ENCODE measurements at regions not wholly inside any gene's neighbourhood (a gene's known extent, or its start where the extent isn't known, plus 50 kb on each side); places are given as distances from the start of the nearest gene placed in this dataset.

DNA sequence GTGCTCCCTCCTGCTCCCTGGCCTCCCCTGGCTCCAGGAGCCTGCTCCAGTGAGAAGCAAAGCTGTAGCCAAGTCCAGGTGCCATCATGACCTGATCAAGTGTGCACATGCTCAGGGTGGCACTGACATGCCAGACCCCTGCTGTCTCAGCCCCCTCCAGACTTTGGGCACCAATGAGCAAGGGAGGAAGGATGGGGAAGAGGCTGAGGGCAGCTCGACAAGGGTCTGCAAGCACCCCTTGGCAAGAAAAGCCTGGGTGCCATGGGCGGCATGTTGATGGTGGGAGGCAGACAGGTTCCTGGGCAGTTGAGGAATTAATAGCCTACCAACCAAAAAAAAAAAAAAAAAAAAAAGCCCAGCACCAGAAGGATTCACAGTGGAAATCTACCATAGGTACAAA is 942.6 kb upstream of the PRMT6 start:
- H3K9ac ChIP-seq (ENCODE audit: insufficient read depth, low read length, poor library complexity, severe bottlenecking): no peak overlapping the region
- H3K27ac Mint-ChIP-seq: no peak overlapping the region
- no peak overlapping the region for H3K27ac ChIP-seq (ENCODE audit: low read depth in 1 of 2, low read length in 2 of 2)
- no peaks in the 10 kb centered on the region for H3K4me1 Mint-ChIP-seq
- no peaks in the 10 kb centered on the region for H3K4me1 ChIP-seq (ENCODE audit: control insufficient read depth in 1 of 2, insufficient read depth in 2 of 2, low read length in 2 of 2)
- peaks cover 0 to 2% (median 0%) of the 10 kb centered on the region in 3 donors for H3K27me3 Mint-ChIP-seq (ENCODE audit: low read depth in 3 of 3)
- peaks cover 11 to 13% of the 10 kb centered on the region in 2 donors for H3K9me3 ChIP-seq (replicated peaks in 1 of 2; ENCODE audit: control insufficient read depth in 1 of 2, insufficient read depth in 1 of 2, low read length in 2 of 2)
- no peaks in the 10 kb centered on the region for H3K27me3 ChIP-seq (ENCODE audit: control insufficient read depth in 2 of 2, insufficient read depth in 2 of 2, low read length in 2 of 2)
- no peaks in the 10 kb centered on the region for H4K20me1 ChIP-seq (ENCODE audit: insufficient read depth, low read length)
- H2AFZ ChIP-seq (ENCODE audit: insufficient read depth, low read depth, low read length, poor library complexity, severe bottlenecking): no peak overlapping the region
- H3K79me2 ChIP-seq (ENCODE audit: insufficient read depth, low read length): no peaks in the 10 kb centered on the region
- H3K36me3 Mint-ChIP-seq: no peaks in the 10 kb centered on the region
- TF ChIP-seq, protein P1, sequence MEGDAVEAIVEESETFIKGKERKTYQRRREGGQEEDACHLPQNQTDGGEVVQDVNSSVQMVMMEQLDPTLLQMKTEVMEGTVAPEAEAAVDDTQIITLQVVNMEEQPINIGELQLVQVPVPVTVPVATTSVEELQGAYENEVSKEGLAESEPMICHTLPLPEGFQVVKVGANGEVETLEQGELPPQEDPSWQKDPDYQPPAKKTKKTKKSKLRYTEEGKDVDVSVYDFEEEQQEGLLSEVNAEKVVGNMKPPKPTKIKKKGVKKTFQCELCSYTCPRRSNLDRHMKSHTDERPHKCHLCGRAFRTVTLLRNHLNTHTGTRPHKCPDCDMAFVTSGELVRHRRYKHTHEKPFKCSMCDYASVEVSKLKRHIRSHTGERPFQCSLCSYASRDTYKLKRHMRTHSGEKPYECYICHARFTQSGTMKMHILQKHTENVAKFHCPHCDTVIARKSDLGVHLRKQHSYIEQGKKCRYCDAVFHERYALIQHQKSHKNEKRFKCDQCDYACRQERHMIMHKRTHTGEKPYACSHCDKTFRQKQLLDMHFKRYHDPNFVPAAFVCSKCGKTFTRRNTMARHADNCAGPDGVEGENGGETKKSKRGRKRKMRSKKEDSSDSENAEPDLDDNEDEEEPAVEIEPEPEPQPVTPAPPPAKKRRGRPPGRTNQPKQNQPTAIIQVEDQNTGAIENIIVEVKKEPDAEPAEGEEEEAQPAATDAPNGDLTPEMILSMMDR (IDR thresholded peaks at IDR 0.05): no peak
- peaks cover 0 to 12% (median 2%) of the 10 kb centered on the region in 7 donors for H3K9me3 Mint-ChIP-seq
- H3K36me3 ChIP-seq (replicated peaks in 1 of 2; ENCODE audit: control insufficient read depth in 1 of 2, insufficient read depth in 2 of 2, low read length in 2 of 2): no peaks in the 10 kb centered on the region
- 80% methylated on average over 1 of the region's 2 CpGs for WGBS (ENCODE audit: insufficient coverage)
- DNase-seq: no peak
- H3K4me2 ChIP-seq (replicated peaks; ENCODE audit: extremely low read depth, low read length, poor library complexity, severe bottlenecking): no peak overlapping the region
- H3K4me3 ChIP-seq (replicated peaks in 1 of 3; ENCODE audit: low read depth in 2 of 3, low read length in 3 of 3): no peak overlapping the region
- H3K4me3 Mint-ChIP-seq: no peak overlapping the region
- intact Hi-C loops (cut with micrococcal nuclease): no loop called here

DNA sequence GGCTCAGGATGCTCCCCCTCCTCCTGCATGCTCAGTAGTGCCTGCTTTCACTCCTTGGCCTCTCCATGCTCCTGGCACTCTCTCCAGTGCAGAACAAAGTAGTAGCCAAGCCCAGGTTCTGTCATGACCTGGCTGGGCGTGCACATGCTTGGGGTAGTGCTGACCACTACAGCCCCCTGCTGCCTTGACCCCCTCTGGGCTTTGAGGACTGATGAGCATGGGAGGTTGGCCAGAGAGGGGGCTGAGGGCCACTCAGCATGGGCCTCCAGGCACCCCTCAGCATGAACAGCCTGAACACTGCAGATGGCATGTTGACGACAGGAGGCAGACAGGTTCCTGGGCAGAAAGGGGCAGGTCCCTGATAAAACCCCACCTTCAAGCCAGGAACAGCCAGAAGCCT is 935.7 kb upstream of the PRMT6 start:
- H3K9me3 ChIP-seq (replicated peaks in 1 of 2; ENCODE audit: control insufficient read depth in 1 of 2, insufficient read depth in 1 of 2, low read length in 2 of 2): peaks cover 28 to 32% of the 10 kb centered on the region in 2 donors
- H3K4me3 ChIP-seq (replicated peaks in 1 of 3; ENCODE audit: low read depth in 2 of 3, low read length in 3 of 3): no peak overlapping the region
- H3K9ac ChIP-seq (ENCODE audit: insufficient read depth, low read length, poor library complexity, severe bottlenecking): no peak overlapping the region
- H3K4me1 Mint-ChIP-seq: no peaks in the 10 kb centered on the region
- H3K79me2 ChIP-seq (ENCODE audit: insufficient read depth, low read length): no peaks in the 10 kb centered on the region
- H3K9me3 Mint-ChIP-seq: peaks cover 3 to 19% (median 7%) of the 10 kb centered on the region in 7 donors
- TF ChIP-seq, protein P1 (IDR thresholded peaks at IDR 0.05): no peak
- no peaks in the 10 kb centered on the region for H3K27me3 ChIP-seq (ENCODE audit: control insufficient read depth in 2 of 2, insufficient read depth in 2 of 2, low read length in 2 of 2)
- no peak overlapping the region for H3K4me2 ChIP-seq (replicated peaks; ENCODE audit: extremely low read depth, low read length, poor library complexity, severe bottlenecking)
- no peak overlapping the region for H3K27ac Mint-ChIP-seq
- 75% methylated on average over 2 of the region's 2 CpGs for WGBS (ENCODE audit: insufficient coverage)
- H4K20me1 ChIP-seq (ENCODE audit: insufficient read depth, low read length): no peaks in the 10 kb centered on the region
- no peaks in the 10 kb centered on the region for H3K4me1 ChIP-seq (ENCODE audit: control insufficient read depth in 1 of 2, insufficient read depth in 2 of 2, low read length in 2 of 2)
- no peak overlapping the region for H3K4me3 Mint-ChIP-seq
- no peaks in the 10 kb centered on the region for H3K36me3 ChIP-seq (replicated peaks in 1 of 2; ENCODE audit: control insufficient read depth in 1 of 2, insufficient read depth in 2 of 2, low read length in 2 of 2)
- H3K27me3 Mint-ChIP-seq (ENCODE audit: low read depth in 3 of 3): no peaks in the 10 kb centered on the region
- H2AFZ ChIP-seq (ENCODE audit: insufficient read depth, low read depth, low read length, poor library complexity, severe bottlenecking): no peak overlapping the region
- intact Hi-C loops (cut with micrococcal nuclease): no loop called here
- no peak for DNase-seq
- no peak overlapping the region for H3K27ac ChIP-seq (ENCODE audit: low read depth in 1 of 2, low read length in 2 of 2)
- H3K36me3 Mint-ChIP-seq: no peaks in the 10 kb centered on the region
